Transverse colon (tissue), 4 donors: ENCODE measurements at regions not wholly inside any gene's neighbourhood (a gene's known extent, or its start where the extent isn't known, plus 50 kb on each side); places are given as distances from the start of the nearest gene placed in this dataset.

Experiments used
- DNase-seq: peaks from one replicate; pipeline ENCODE4 v3.0.0-alpha.2; 2019
- H3K27ac ChIP-seq, 4 donors: fragments of 200-600 bp; sonication (generic); 2 replicates each; pipeline ENCODE4 v1.5.1; 2016 to 2018; ENCODE audit warnings: inconsistent platforms in 4 of 4
- H3K27me3 ChIP-seq: fragments of 200-600 bp; sonication (generic); 2 replicates; pipeline ENCODE4 v1.5.1; 2017; ENCODE audit warnings: inconsistent platforms
- H3K36me3 ChIP-seq, 4 donors: fragments of 200-600 bp; sonication (generic); 2 replicates each; pipeline ENCODE4 v1.5.1; 2017 to 2019; ENCODE audit warnings: inconsistent platforms in 4 of 4
- H3K4me1 ChIP-seq, 4 donors: fragments of 200-600 bp; sonication (generic); 2 replicates each; pipeline ENCODE4 v1.5.1; 2017 to 2020; ENCODE audit warnings: inconsistent platforms in 4 of 4
- H3K4me3 ChIP-seq, 4 donors: fragments of 200-600 bp; sonication (generic); 1 replicate in 1 of 4; 2 replicates in 3 of 4; pipeline versions ENCODE4 v1.5.1 to v1.6.1; 2017 to 2019; ENCODE audit warnings: inconsistent platforms in 4 of 4
- H3K9me3 ChIP-seq, 2 donors: fragments of 200-600 bp; sonication (generic); 2 replicates each; pipeline ENCODE4 v1.5.1; 2017 to 2019; ENCODE audit warnings: inconsistent platforms in 2 of 2
- EP300 ChIP-seq: sonication (generic); formaldehyde crosslinking; IDR thresholded peaks from one replicate; pipeline ENCODE4 v1.6.1; 2017; ENCODE audit warnings: antibody characterized with exemption, low read depth
- POLR2A ChIP-seq: fragments of 450-650 bp; IDR thresholded peaks from one replicate; pipeline ENCODE4 v1.6.1; 2016; ENCODE audit warnings: antibody characterized with exemption, mild to moderate bottlenecking, moderate library complexity
- POLR2AphosphoS5 ChIP-seq, 3 donors: sonication (generic); formaldehyde crosslinking; IDR thresholded peaks; one replicate each; pipeline ENCODE4 v1.6.1; 2016; ENCODE audit warnings: antibody characterized with exemption in 3 of 3
- WGBS, 2 donors: methylation state at CpG; one replicate each; pipeline ENCODE4 v1.1.5; 2018; ENCODE audit warnings: low coverage in 1 of 2; 5-methylcytosine and 5-hydroxymethylcytosine counted together
- in situ Hi-C, 4 donors: fragments of 200-750 bp; cut with MboI; loops; one replicate each; pipeline versions ENCODE4 v1.15.0 to v1.15.1; 2017; ENCODE audit warnings: low sequenced_read_pairs in 3 of 4, low pct_ligation_motif_present in 1 of 4, low pct_unique_long_range_greater_than_20kb in 1 of 4
- intact Hi-C: fragments of 100-400 bp; cut with DNase I; formaldehyde crosslinking; loops from one replicate; pipeline ENCODE4 v1.15.1; 2023; ENCODE audit warnings: low total_unique reads
- TF ChIP-seq, protein P1 (sequence below), 5 experiments: fragments of 200-600 bp in 3 of 5; fragments of 450-650 bp in 2 of 5; sonication (generic) in 3 of 5; IDR thresholded peaks; 1 replicate in 2 of 5; 2 replicates in 3 of 5; pipeline ENCODE4 v1.5.1; 2016 to 2017; ENCODE audit warnings: antibody characterized with exemption in 5 of 5, inconsistent platforms in 3 of 5, mild to moderate bottlenecking in 2 of 5, moderate library complexity in 1 of 5

DNA sequence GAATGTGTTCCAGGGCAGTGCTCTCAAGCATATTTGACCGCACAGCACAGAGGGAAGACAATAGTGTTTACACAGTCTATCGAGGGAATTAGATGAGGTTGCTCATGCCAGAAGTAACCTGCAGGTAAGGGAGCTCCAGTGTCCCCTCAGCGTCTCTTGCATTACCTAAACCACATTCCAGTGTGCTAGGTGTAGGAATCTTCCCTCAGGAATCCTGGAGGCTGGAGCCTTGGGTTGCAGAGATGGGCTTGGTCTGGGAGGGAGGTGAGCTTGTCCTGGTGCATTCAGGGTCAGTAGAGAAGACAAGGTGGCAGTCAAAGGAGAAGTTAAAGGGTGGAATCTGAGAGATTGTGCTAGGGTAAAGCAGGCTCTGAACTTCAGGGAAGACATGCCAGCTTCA is 56.3 kb downstream of the SOX14 start:
- 25 to 66% methylated on average over 2 to 3 of the region's 3 CpGs for WGBS, 2 donors
- H3K4me1 ChIP-seq = no peaks in the 10 kb centered on the region

DNA sequence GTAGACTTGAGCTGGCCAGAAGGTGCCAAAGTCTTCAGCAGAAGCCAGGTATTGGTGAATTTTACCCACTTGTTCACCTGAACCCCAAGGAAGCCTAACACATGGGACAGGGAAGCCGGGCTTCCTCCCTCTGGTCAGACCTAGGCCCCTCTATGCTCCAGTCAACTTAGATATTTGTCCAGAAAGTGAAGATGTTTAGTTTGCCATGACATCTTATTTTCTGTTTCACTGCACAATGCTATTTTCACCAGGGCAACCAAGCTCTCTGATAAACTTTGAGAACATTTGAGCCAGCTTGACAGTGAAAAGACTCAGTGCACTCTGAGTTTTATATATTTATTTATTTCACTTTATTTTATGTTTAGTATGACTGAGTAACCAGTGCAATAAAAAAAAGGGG is 71.0 kb downstream of the SOX14 start:
- TF ChIP-seq POLR2AphosphoS5 (IDR thresholded peaks at IDR 0.05) (no peak), POLR2A (no peak), EP300 (no peak)
- TF ChIP-seq, protein P1, sequence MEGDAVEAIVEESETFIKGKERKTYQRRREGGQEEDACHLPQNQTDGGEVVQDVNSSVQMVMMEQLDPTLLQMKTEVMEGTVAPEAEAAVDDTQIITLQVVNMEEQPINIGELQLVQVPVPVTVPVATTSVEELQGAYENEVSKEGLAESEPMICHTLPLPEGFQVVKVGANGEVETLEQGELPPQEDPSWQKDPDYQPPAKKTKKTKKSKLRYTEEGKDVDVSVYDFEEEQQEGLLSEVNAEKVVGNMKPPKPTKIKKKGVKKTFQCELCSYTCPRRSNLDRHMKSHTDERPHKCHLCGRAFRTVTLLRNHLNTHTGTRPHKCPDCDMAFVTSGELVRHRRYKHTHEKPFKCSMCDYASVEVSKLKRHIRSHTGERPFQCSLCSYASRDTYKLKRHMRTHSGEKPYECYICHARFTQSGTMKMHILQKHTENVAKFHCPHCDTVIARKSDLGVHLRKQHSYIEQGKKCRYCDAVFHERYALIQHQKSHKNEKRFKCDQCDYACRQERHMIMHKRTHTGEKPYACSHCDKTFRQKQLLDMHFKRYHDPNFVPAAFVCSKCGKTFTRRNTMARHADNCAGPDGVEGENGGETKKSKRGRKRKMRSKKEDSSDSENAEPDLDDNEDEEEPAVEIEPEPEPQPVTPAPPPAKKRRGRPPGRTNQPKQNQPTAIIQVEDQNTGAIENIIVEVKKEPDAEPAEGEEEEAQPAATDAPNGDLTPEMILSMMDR (IDR thresholded peaks at IDR 0.05) = no peak
- in situ Hi-C loops = no loop called here
- Histone ChIP-seq H3K4me1 (no peaks in the 10 kb centered on the region), H3K9me3 (no peaks in the 10 kb centered on the region), H3K27ac (no peak overlapping the region), H3K4me3 (no peak overlapping the region), H3K27me3 (no peaks in the 10 kb centered on the region), H3K36me3 (no peaks in the 10 kb centered on the region)
- intact Hi-C loops = no loop called here
- WGBS, 2 donors = 67 to 75% methylated on average over 1 of the region's 1 CpG
- no peak for DNase-seq

More for the DNA sequence above, 56.3 kb downstream of the SOX14 start:
- TF ChIP-seq, protein P1 (IDR thresholded peaks at IDR 0.05) = no peak
- no peak for TF ChIP-seq EP300
- no peak for TF ChIP-seq POLR2AphosphoS5 (IDR thresholded peaks at IDR 0.05)
- TF ChIP-seq POLR2A = no peak
- in situ Hi-C loops = no loop called here
- Histone ChIP-seq H3K36me3 (no peaks in the 10 kb centered on the region), H3K4me3 (no peak overlapping the region), H3K9me3 (no peaks in the 10 kb centered on the region), H3K27ac (no peak overlapping the region), H3K27me3 (no peaks in the 10 kb centered on the region)
- no peak for DNase-seq
- intact Hi-C loops = no loop called here

DNA sequence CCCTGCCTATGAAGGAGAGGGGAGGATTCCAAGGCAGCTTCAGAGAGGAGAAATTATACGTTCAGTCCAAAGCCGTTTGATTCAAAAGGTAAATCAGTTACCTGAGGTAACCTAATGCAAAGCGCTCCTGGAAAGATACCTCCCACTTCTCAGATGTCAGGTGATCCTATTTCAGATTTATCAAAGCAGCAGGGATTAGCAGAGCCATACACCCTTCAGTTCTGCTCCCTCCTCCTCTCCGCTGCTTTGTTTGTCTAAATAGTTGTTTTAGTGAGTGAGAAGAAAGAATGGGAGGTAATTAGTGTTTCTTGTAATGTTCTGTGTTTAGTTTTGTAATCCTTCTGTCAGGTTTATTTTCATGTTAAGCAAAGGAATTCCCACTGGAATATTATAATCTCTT is 81.1 kb downstream of the SOX14 start:
- H3K27ac ChIP-seq = no peak overlapping the region
- no peaks in the 10 kb centered on the region for H3K36me3 ChIP-seq
- no peaks in the 10 kb centered on the region for H3K4me1 ChIP-seq
- H3K27me3 ChIP-seq = no peaks in the 10 kb centered on the region
- TF ChIP-seq POLR2A = no peak
- no peak for TF ChIP-seq EP300
- TF ChIP-seq POLR2AphosphoS5 (IDR thresholded peaks at IDR 0.05) = no peak
- TF ChIP-seq, protein P1 (IDR thresholded peaks at IDR 0.05) = no peak
- H3K4me3 ChIP-seq = no peak overlapping the region
- in situ Hi-C loops = no loop called here
- 17 to 32% methylated on average over 4 of the region's 4 CpGs for WGBS, 2 donors
- no peaks in the 10 kb centered on the region for H3K9me3 ChIP-seq
- DNase-seq = no peak
- intact Hi-C loops = no loop called here

DNA sequence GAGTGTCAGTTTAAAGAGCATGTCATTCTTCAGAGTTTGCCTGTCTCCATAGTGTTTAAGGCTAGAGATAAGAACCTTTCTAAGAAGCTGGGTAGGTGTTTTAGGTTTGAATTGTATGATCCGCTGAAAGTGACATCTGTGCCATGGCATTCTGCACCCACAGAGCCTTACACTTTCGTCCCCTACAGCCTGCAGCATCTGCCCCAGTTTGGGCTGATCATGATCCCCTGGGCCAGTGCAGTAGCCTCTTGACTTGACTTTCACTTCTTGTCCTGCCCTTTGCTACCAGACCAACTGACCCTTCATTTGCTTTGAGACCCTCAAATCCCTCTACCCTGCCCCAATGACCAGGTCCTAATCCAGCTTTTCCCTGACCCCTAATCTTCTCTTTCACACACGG is 81.6 kb downstream of the SOX14 start:
- TF ChIP-seq EP300 = no peak
- no peak for TF ChIP-seq POLR2AphosphoS5 (IDR thresholded peaks at IDR 0.05)
- TF ChIP-seq, protein P1 (IDR thresholded peaks at IDR 0.05) = no peak
- no peak for TF ChIP-seq POLR2A
- WGBS, 2 donors = 40 to 54% methylated on average over 1 to 3 of the region's 3 CpGs
- Histone ChIP-seq H3K36me3 (no peaks in the 10 kb centered on the region), H3K4me1 (no peaks in the 10 kb centered on the region), H3K4me3 (no peak overlapping the region), H3K27me3 (peaks cover 2% of the 10 kb centered on the region), H3K27ac (no peak overlapping the region), H3K9me3 (no peaks in the 10 kb centered on the region)
- no peak for DNase-seq
- intact Hi-C loops = no loop called here
- in situ Hi-C loops = no loop called here
